Lower lobe of right lung (tissue), 2 donors: ENCODE measurements at regions not wholly inside any gene's neighbourhood (a gene's known extent, or its start where the extent isn't known, plus 50 kb on each side); places are given as distances from the start of the nearest gene placed in this dataset.

Source experiments
- ATAC-seq, 2 donors: fragments of 200-7000 bp; cut with Tn5 transposase; one replicate each; pipeline ENCODE4 v1.9.1; 2020 to 2022; ENCODE audit warnings: mild to moderate bottlenecking in 2 of 2, moderate library complexity in 2 of 2
- DNase-seq: peaks from one replicate; pipeline ENCODE4 v3.0.0-alpha.2; 2020
- H3K27ac ChIP-seq: fragments of 200-600 bp; one replicate; pipeline ENCODE4 v1.8.0; 2022
- H3K27me3 ChIP-seq: fragments of 200-600 bp; one replicate; pipeline ENCODE4 v1.8.0; 2022; ENCODE audit warnings: low read depth
- H3K36me3 ChIP-seq: fragments of 200-600 bp; one replicate; pipeline ENCODE4 v1.8.0; 2022; ENCODE audit warnings: mild to moderate bottlenecking
- H3K4me1 ChIP-seq: fragments of 200-600 bp; one replicate; pipeline ENCODE4 v1.8.0; 2022
- H3K4me3 ChIP-seq: fragments of 200-600 bp; one replicate; pipeline ENCODE4 v1.8.0; 2022; ENCODE audit warnings: mild to moderate bottlenecking
- H3K9me3 ChIP-seq: fragments of 200-600 bp; one replicate; pipeline ENCODE4 v1.8.0; 2022
- intact Hi-C: fragments of 100-400 bp; cut with DNase I; formaldehyde crosslinking; loops from one replicate; pipeline ENCODE4 v1.11.0; 2022
- TF ChIP-seq, protein P1 (sequence below): fragments of 200-600 bp; IDR thresholded peaks from one replicate; pipeline ENCODE4 v1.8.0; 2022; ENCODE audit warnings: antibody characterized with exemption, mild to moderate bottlenecking
- donor health status: DM: no; HTN: yes; CAD: no; lungs with severe emphysema.

DNA sequence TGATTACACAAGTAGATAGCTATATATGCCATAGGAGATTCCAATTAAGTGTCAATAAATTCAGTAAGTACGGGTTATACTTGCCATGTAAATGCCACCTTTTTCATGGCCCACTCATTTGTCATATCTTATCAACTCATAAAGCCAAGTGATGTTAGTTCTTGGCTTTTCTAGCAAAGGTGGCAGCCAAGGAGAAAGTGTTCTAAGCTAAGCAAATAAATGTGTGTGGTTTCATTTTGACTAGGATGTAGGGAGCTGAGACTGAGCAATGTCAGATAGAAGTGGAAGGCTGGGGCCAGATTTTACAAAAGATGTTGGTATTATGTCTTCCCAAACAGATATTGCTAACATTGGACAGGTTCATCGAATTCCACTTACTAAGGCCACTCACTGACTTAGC is 952.0 kb downstream of the SLC4A3 start:
- Histone ChIP-seq H3K36me3 (no peaks in the 10 kb centered on the region), H3K27me3 (no peaks in the 10 kb centered on the region), H3K9me3 (no peaks in the 10 kb centered on the region), H3K4me3 (no peak overlapping the region), H3K4me1 (no peaks in the 10 kb centered on the region), H3K27ac (no peak overlapping the region)
- DNase-seq, result no peak
- ATAC-seq, result no peak
- TF ChIP-seq, protein P1, sequence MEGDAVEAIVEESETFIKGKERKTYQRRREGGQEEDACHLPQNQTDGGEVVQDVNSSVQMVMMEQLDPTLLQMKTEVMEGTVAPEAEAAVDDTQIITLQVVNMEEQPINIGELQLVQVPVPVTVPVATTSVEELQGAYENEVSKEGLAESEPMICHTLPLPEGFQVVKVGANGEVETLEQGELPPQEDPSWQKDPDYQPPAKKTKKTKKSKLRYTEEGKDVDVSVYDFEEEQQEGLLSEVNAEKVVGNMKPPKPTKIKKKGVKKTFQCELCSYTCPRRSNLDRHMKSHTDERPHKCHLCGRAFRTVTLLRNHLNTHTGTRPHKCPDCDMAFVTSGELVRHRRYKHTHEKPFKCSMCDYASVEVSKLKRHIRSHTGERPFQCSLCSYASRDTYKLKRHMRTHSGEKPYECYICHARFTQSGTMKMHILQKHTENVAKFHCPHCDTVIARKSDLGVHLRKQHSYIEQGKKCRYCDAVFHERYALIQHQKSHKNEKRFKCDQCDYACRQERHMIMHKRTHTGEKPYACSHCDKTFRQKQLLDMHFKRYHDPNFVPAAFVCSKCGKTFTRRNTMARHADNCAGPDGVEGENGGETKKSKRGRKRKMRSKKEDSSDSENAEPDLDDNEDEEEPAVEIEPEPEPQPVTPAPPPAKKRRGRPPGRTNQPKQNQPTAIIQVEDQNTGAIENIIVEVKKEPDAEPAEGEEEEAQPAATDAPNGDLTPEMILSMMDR, result no peak
- intact Hi-C loops, result no loop called here

GRCh38 chr2:220580113-220580512 is 952.7 kb downstream of the SLC4A3 start:
- TF ChIP-seq, protein P1, result no peak
- no peak overlapping the region for H3K27ac ChIP-seq
- DNase-seq, result no peak
- no peak overlapping the region for H3K4me3 ChIP-seq
- no peaks in the 10 kb centered on the region for H3K27me3 ChIP-seq
- intact Hi-C loops, result no loop called here
- H3K36me3 ChIP-seq, result no peaks in the 10 kb centered on the region
- ATAC-seq, result no peak
- no peaks in the 10 kb centered on the region for H3K9me3 ChIP-seq
- no peaks in the 10 kb centered on the region for H3K4me1 ChIP-seq

- no peak for ATAC-seq
- TF ChIP-seq, protein P1, result no peak
- intact Hi-C loops, result no loop called here
- H3K9me3 ChIP-seq, result no peaks in the 10 kb centered on the region
- H3K4me1 ChIP-seq, result no peaks in the 10 kb centered on the region
- DNase-seq, result no peak
- no peak overlapping the region for H3K4me3 ChIP-seq
- no peak overlapping the region for H3K27ac ChIP-seq
- H3K27me3 ChIP-seq, result no peaks in the 10 kb centered on the region
- no peaks in the 10 kb centered on the region for H3K36me3 ChIP-seq
Observed at GRCh38 chr2:220583725-220584124, 956.3 kb downstream of the SLC4A3 start.

DNA sequence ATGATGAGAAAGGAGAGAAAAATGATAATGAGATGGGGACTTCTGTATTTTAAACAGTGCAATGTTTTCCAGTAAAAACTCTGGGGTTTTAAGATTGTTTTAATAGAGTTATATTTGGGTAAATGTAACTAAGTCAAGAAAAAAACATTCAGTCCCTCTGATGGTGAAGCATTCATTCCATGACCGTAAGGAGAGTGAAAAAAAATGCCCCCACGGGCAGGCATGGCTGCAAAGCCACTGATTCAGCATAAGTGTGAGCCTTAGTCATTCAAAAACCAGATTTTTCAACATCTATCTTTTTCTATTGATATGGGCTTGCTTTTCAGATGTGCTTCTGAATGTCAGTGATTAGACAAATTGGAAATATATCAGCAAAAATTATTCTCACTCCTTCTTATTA is 957.8 kb downstream of the SLC4A3 start:
- intact Hi-C loops, result no loop called here

DNA sequence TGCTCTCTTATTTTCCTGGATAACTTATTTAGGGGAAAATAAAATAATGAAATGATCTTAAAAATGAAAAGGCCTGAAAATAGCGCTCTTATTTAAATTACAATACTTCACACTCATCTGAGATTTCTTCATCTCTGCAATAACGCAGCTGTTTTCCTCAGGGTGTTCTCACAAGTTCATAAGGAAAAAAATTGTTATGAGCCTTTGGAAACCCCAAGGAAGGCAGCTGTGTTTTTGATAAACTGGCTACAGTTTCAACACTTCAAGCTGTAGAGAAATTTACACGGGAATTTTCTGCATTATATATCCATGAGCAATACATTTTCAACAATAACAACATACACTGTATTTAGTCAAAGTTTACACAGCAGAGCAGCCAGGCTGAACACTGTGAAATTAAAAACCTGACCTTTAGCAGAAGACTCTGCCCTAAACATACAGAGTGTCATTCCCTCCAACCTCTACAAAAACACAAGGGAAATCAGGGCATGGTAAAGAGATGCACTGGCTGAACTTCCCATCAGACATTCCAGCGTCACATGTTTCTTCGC is 959.6 kb downstream of the SLC4A3 start:
- no peak overlapping the region for H3K4me3 ChIP-seq
- no peaks in the 10 kb centered on the region for H3K9me3 ChIP-seq
- no peaks in the 10 kb centered on the region for H3K36me3 ChIP-seq
- TF ChIP-seq, protein P1, result no peak
- no peaks in the 10 kb centered on the region for H3K4me1 ChIP-seq
- intact Hi-C loops, result no loop called here
- ATAC-seq (no peak), DNase-seq (no peak)
- H3K27me3 ChIP-seq, result no peaks in the 10 kb centered on the region
- H3K27ac ChIP-seq, result no peak overlapping the region

More for the DNA sequence above, 957.8 kb downstream of the SLC4A3 start:
- DNase-seq (no peak), ATAC-seq (no peak)
- Histone ChIP-seq H3K36me3 (no peaks in the 10 kb centered on the region), H3K9me3 (no peaks in the 10 kb centered on the region), H3K27ac (no peak overlapping the region), H3K27me3 (no peaks in the 10 kb centered on the region), H3K4me1 (no peaks in the 10 kb centered on the region), H3K4me3 (no peak overlapping the region)
- TF ChIP-seq, protein P1, result no peak

- intact Hi-C loops, result no loop called here
- ATAC-seq (no peak), DNase-seq (no peak)
- TF ChIP-seq, protein P1, result no peak
- Histone ChIP-seq H3K27me3 (no peaks in the 10 kb centered on the region), H3K9me3 (no peaks in the 10 kb centered on the region), H3K4me1 (no peaks in the 10 kb centered on the region), H3K4me3 (no peak overlapping the region), H3K27ac (no peak overlapping the region), H3K36me3 (no peaks in the 10 kb centered on the region)
Observed at GRCh38 chr2:220588148-220588547, 960.7 kb downstream of the SLC4A3 start.
